Loucy (cell line): ENCODE measurements at regions not wholly inside any gene's neighbourhood (a gene's known extent, or its start where the extent isn't known, plus 50 kb on each side); places are given as distances from the start of the nearest gene placed in this dataset.

Experiments
- EZH2phosphoT487 ChIP-seq: fragments of 200-600 bp; IDR thresholded peaks from 2 replicates; pipeline ENCODE4 v1.6.1; 2018; ENCODE audit warnings: antibody characterized with exemption, mild to moderate bottlenecking, moderate library complexity, borderline replicate concordance
- TF ChIP-seq, protein P1 (sequence below): fragments of 200-600 bp; sonication (generic); conservative IDR thresholded peaks from 2 replicates; pipeline ENCODE4 v1.5.1; 2014; ENCODE audit warnings: mild to moderate bottlenecking, antibody characterized with exemption, low read length

DNA sequence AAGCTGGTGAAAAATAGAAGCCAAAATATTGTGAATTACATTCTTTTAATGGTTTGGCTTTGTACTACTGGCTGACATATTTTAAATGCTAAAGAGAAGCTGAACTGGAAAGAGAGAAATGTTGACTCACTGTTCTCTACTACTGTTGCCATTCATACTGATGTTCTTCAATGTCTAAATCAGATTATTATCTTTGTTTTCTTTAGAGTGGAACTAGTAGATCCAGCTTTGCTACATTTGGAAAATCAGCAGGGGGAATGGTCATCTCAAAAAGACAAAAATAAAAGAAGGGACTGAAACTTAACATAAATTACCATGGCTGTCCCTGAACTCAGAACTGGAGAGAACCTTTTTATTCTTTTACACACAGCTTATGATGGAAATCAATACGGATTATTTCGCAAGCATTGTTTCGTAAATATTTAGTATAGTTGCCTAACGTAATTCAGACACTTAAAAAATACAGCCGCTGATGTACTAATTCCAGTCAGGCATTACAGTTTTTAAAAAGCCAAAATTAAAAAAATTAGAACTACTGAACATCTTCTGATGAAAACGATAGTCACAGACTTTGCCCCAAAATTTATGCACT, 76.3 kb upstream of the OTX2 start:
- TF ChIP-seq, protein P1, sequence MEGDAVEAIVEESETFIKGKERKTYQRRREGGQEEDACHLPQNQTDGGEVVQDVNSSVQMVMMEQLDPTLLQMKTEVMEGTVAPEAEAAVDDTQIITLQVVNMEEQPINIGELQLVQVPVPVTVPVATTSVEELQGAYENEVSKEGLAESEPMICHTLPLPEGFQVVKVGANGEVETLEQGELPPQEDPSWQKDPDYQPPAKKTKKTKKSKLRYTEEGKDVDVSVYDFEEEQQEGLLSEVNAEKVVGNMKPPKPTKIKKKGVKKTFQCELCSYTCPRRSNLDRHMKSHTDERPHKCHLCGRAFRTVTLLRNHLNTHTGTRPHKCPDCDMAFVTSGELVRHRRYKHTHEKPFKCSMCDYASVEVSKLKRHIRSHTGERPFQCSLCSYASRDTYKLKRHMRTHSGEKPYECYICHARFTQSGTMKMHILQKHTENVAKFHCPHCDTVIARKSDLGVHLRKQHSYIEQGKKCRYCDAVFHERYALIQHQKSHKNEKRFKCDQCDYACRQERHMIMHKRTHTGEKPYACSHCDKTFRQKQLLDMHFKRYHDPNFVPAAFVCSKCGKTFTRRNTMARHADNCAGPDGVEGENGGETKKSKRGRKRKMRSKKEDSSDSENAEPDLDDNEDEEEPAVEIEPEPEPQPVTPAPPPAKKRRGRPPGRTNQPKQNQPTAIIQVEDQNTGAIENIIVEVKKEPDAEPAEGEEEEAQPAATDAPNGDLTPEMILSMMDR, result no peak
- no peak for TF ChIP-seq EZH2phosphoT487
